ENCODE measurements at regions not wholly inside any gene's neighbourhood (a gene's known extent, or its start where the extent isn't known, plus 50 kb on each side); places are given as distances from the start of the nearest gene placed in this dataset.

GRCh38 chr21:28770867-28771661 lies 221.6 kb downstream of the LTN1 start:
- POLR2A ChIA-PET, result no interaction called here
- H3K27ac Mint-ChIP-seq, result no peak overlapping the region
- CTCF ChIA-PET, result no interaction called here
- H3K79me2 ChIP-seq (ENCODE audit: control insufficient read depth, insufficient read depth, low read length), result no peaks in the 10 kb centered on the region
- H3K4me1 Mint-ChIP-seq, result no peaks in the 10 kb centered on the region
- H3K36me3 ChIP-seq (replicated peaks in 1 of 2; ENCODE audit: control extremely low read depth in 1 of 2, control insufficient read depth in 1 of 2, extremely low read depth in 1 of 2, insufficient read depth in 2 of 2, low read length in 1 of 2), result no peaks in the 10 kb centered on the region
- intact Hi-C loops (cut with micrococcal nuclease), result no loop called here
- H3K4me2 ChIP-seq (replicated peaks; ENCODE audit: low read depth, low read length, poor library complexity, severe bottlenecking), result no peak overlapping the region
- peaks cover 0 to 3% (median 0%) of the 10 kb centered on the region in 3 donors for H3K9me3 ChIP-seq (ENCODE audit: control extremely low read depth in 1 of 3, control insufficient read depth in 2 of 3, insufficient read depth in 1 of 3, low read length in 2 of 3)
- no peaks in the 10 kb centered on the region for H3K27me3 Mint-ChIP-seq
- H2AFZ ChIP-seq (ENCODE audit: insufficient read depth, low read depth, low read length, poor library complexity, severe bottlenecking), result no peak overlapping the region
- H3K4me3 ChIP-seq (ENCODE audit: control extremely low read depth in 1 of 5, extremely low read depth in 1 of 5, insufficient read depth in 1 of 5, low read depth in 2 of 5, low read length in 4 of 5), result no peak overlapping the region
- no peaks in the 10 kb centered on the region for H3K9me3 Mint-ChIP-seq (ENCODE audit: insufficient read depth)
- no peak for DNase-seq
- H3K4me3 Mint-ChIP-seq, result no peak overlapping the region
- H4K20me1 ChIP-seq (ENCODE audit: control insufficient read depth, insufficient read depth, low read length, poor library complexity, severe bottlenecking), result no peaks in the 10 kb centered on the region
- H3K4me1 ChIP-seq (ENCODE audit: control insufficient read depth in 2 of 2, insufficient read depth in 2 of 2, low read length in 2 of 2), result no peaks in the 10 kb centered on the region
- no peak overlapping the region for H3K9ac ChIP-seq (ENCODE audit: low read length)
- no peak overlapping the region for H3K27ac ChIP-seq (ENCODE audit: low read length in 2 of 2)
- no CpG with 5 or more reads among the region's 5 CpGs for WGBS (ENCODE audit: insufficient coverage)
- TF ChIP-seq, protein P1, sequence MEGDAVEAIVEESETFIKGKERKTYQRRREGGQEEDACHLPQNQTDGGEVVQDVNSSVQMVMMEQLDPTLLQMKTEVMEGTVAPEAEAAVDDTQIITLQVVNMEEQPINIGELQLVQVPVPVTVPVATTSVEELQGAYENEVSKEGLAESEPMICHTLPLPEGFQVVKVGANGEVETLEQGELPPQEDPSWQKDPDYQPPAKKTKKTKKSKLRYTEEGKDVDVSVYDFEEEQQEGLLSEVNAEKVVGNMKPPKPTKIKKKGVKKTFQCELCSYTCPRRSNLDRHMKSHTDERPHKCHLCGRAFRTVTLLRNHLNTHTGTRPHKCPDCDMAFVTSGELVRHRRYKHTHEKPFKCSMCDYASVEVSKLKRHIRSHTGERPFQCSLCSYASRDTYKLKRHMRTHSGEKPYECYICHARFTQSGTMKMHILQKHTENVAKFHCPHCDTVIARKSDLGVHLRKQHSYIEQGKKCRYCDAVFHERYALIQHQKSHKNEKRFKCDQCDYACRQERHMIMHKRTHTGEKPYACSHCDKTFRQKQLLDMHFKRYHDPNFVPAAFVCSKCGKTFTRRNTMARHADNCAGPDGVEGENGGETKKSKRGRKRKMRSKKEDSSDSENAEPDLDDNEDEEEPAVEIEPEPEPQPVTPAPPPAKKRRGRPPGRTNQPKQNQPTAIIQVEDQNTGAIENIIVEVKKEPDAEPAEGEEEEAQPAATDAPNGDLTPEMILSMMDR (IDR thresholded peaks at IDR 0.05), result no peak
- no peak for TF ChIP-seq EZH2 (IDR thresholded peaks at IDR 0.05; ENCODE audit: borderline replicate concordance, insufficient read depth, low read depth, low read length, poor library complexity, severe bottlenecking)
- ATAC-seq (ENCODE audit: low read depth), result no peak
- H3K27me3 ChIP-seq (replicated peaks in 1 of 4; ENCODE audit: control extremely low read depth in 1 of 4, control insufficient read depth in 3 of 4, insufficient read depth in 4 of 4, low read length in 3 of 4), result no peaks in the 10 kb centered on the region

GRCh38 chr21:28769683-28770082 lies 223.0 kb downstream of the LTN1 start:
- CTCF ChIA-PET, result interaction anchor here (1.2 kb wide), 1 partner anchor 24 kb away, joined by 4 read pairs; no protein-coding TSS in a partner anchor

More at GRCh38 chr21:28769683-28770082, 223.0 kb downstream of the LTN1 start:
- intact Hi-C loops (cut with micrococcal nuclease), result no loop called here
- H3K27ac ChIP-seq (ENCODE audit: low read length in 2 of 2), result no peak overlapping the region
- Mint-ChIP-seq H3K27ac (no peak overlapping the region), H3K9me3 (ENCODE audit: insufficient read depth) (peaks cover 3% of the 10 kb centered on the region), H3K4me1 (no peaks in the 10 kb centered on the region), H3K4me3 (no peak overlapping the region), H3K27me3 (no peaks in the 10 kb centered on the region)
- no peaks in the 10 kb centered on the region for H3K79me2 ChIP-seq (ENCODE audit: control insufficient read depth, insufficient read depth, low read length)
- ATAC-seq (ENCODE audit: low read depth) (no peak), DNase-seq (no peak)
- H3K4me3 ChIP-seq (ENCODE audit: control extremely low read depth in 1 of 5, extremely low read depth in 1 of 5, insufficient read depth in 1 of 5, low read depth in 2 of 5, low read length in 4 of 5), result no peak overlapping the region
- H3K27me3 ChIP-seq (replicated peaks in 1 of 4; ENCODE audit: control extremely low read depth in 1 of 4, control insufficient read depth in 3 of 4, insufficient read depth in 4 of 4, low read length in 3 of 4), result no peaks in the 10 kb centered on the region
- no peaks in the 10 kb centered on the region for H4K20me1 ChIP-seq (ENCODE audit: control insufficient read depth, insufficient read depth, low read length, poor library complexity, severe bottlenecking)
- H3K4me1 ChIP-seq (ENCODE audit: control insufficient read depth in 2 of 2, insufficient read depth in 2 of 2, low read length in 2 of 2), result no peaks in the 10 kb centered on the region
- no peak overlapping the region for H3K4me2 ChIP-seq (replicated peaks; ENCODE audit: low read depth, low read length, poor library complexity, severe bottlenecking)
- H3K9ac ChIP-seq (ENCODE audit: low read length), result no peak overlapping the region
- no peak for TF ChIP-seq EZH2 (IDR thresholded peaks at IDR 0.05; ENCODE audit: borderline replicate concordance, insufficient read depth, low read depth, low read length, poor library complexity, severe bottlenecking)
- TF ChIP-seq, protein P1 (IDR thresholded peaks at IDR 0.05), result no peak
- POLR2A ChIA-PET, result no interaction called here
- H3K9me3 ChIP-seq (ENCODE audit: control extremely low read depth in 1 of 3, control insufficient read depth in 2 of 3, insufficient read depth in 1 of 3, low read length in 2 of 3), result peaks cover 0 to 3% (median 3%) of the 10 kb centered on the region in 3 donors
- no peaks in the 10 kb centered on the region for H3K36me3 ChIP-seq (replicated peaks in 1 of 2; ENCODE audit: control extremely low read depth in 1 of 2, control insufficient read depth in 1 of 2, extremely low read depth in 1 of 2, insufficient read depth in 2 of 2, low read length in 1 of 2)
- H2AFZ ChIP-seq (ENCODE audit: insufficient read depth, low read depth, low read length, poor library complexity, severe bottlenecking), result no peak overlapping the region
